ENCODE measurements at regions not wholly inside any gene's neighbourhood (a gene's known extent, or its start where the extent isn't known, plus 50 kb on each side); places are given as distances from the start of the nearest gene placed in this dataset.

DNA sequence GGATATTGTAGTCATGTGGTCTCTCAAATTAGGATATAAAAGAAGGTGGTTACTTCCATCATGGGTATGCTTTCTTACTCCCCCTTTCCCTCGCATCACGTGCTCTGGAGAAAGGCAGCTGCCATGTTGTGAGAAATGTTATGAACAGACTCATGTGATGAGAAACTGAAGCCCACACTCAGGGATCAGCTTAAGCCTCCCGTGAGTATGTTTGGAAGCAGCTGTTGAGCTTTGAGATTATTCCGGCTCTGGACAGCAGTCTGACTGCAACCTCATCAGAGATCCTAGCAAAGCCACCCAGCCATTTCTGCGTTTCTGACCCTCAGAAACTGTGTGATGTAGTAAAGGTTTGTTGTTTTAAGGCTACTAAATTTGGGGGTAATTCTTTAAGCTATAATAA is 700.1 kb downstream of the ADCYAP1 start:
- no peaks in the 10 kb centered on the region for H3K27me3 Mint-ChIP-seq (ENCODE audit: low read depth, unreplicated experiment)
- no peaks in the 10 kb centered on the region for H4K20me1 ChIP-seq (ENCODE audit: insufficient read depth, low read length)
- H3K4me1 Mint-ChIP-seq (ENCODE audit: low read depth, unreplicated experiment): no peaks in the 10 kb centered on the region
- H2AFZ ChIP-seq (ENCODE audit: low read depth, low read length): no peak overlapping the region
- no peak for FAIRE-seq
- H3K27me3 ChIP-seq (ENCODE audit: insufficient read depth, low read length): no peaks in the 10 kb centered on the region
- TF ChIP-seq, protein P1, sequence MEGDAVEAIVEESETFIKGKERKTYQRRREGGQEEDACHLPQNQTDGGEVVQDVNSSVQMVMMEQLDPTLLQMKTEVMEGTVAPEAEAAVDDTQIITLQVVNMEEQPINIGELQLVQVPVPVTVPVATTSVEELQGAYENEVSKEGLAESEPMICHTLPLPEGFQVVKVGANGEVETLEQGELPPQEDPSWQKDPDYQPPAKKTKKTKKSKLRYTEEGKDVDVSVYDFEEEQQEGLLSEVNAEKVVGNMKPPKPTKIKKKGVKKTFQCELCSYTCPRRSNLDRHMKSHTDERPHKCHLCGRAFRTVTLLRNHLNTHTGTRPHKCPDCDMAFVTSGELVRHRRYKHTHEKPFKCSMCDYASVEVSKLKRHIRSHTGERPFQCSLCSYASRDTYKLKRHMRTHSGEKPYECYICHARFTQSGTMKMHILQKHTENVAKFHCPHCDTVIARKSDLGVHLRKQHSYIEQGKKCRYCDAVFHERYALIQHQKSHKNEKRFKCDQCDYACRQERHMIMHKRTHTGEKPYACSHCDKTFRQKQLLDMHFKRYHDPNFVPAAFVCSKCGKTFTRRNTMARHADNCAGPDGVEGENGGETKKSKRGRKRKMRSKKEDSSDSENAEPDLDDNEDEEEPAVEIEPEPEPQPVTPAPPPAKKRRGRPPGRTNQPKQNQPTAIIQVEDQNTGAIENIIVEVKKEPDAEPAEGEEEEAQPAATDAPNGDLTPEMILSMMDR (IDR thresholded peaks at IDR 0.05; ENCODE audit: insufficient read depth, low read depth, low read length): no peak
- no peak for TF ChIP-seq EZH2 (IDR thresholded peaks at IDR 0.05; ENCODE audit: insufficient read depth, low read length)
- no peaks in the 10 kb centered on the region for H3K9me3 ChIP-seq (ENCODE audit: insufficient read depth, low read depth, low read length)
- no peak overlapping the region for H3K9ac ChIP-seq (ENCODE audit: low read length)
- H3K4me3 Mint-ChIP-seq (ENCODE audit: unreplicated experiment): no peak overlapping the region
- H3K4me2 ChIP-seq (ENCODE audit: low read length): no peak overlapping the region
- no peaks in the 10 kb centered on the region for H3K9me3 Mint-ChIP-seq (ENCODE audit: unreplicated experiment)
- H3K4me1 ChIP-seq (ENCODE audit: insufficient read depth, low read length): no peaks in the 10 kb centered on the region
- H3K36me3 ChIP-seq (ENCODE audit: insufficient read depth, low read length): no peaks in the 10 kb centered on the region
- H3K4me3 ChIP-seq (ENCODE audit: insufficient read depth, low read depth, low read length): no peak overlapping the region
- H3K27ac Mint-ChIP-seq (ENCODE audit: unreplicated experiment): no peak overlapping the region
- no peak overlapping the region for H3K27ac ChIP-seq (ENCODE audit: low read depth, low read length)
- no peak for DNase-seq (ENCODE audit: low read depth)
- H3K36me3 Mint-ChIP-seq (ENCODE audit: low read depth, unreplicated experiment): no peaks in the 10 kb centered on the region
- no peaks in the 10 kb centered on the region for H3K79me2 ChIP-seq (ENCODE audit: insufficient read depth, low read length)

DNA sequence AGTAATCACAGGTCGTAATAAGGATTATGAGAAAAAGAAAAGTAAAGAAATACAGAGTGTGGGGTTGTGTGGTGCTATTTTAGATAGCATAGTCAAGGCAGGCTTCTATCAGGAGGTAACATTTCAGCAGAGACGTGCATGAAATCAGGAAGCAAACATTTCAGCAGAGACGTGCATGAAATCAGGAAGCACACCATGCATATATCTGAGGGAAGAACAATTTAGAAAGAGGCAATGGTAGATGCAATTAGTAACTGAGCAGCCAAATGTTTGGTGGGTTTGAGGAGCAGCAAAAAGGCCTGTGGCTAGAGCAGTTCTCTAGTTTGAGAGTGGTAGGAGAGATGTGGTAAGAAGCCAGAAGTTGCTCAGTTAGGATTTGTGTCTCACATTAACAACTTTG is 713.7 kb downstream of the ADCYAP1 start:
- H3K4me3 Mint-ChIP-seq (ENCODE audit: unreplicated experiment): no peak overlapping the region
- H4K20me1 ChIP-seq (ENCODE audit: insufficient read depth, low read length): no peaks in the 10 kb centered on the region
- H3K79me2 ChIP-seq (ENCODE audit: insufficient read depth, low read length): no peaks in the 10 kb centered on the region
- no peaks in the 10 kb centered on the region for H3K27me3 Mint-ChIP-seq (ENCODE audit: low read depth, unreplicated experiment)
- H3K4me1 ChIP-seq (ENCODE audit: insufficient read depth, low read length): no peaks in the 10 kb centered on the region
- DNase-seq (ENCODE audit: low read depth): no peak
- no peaks in the 10 kb centered on the region for H3K36me3 Mint-ChIP-seq (ENCODE audit: low read depth, unreplicated experiment)
- no peaks in the 10 kb centered on the region for H3K27me3 ChIP-seq (ENCODE audit: insufficient read depth, low read length)
- FAIRE-seq: no peak
- H3K4me1 Mint-ChIP-seq (ENCODE audit: low read depth, unreplicated experiment): no peaks in the 10 kb centered on the region
- H3K27ac Mint-ChIP-seq (ENCODE audit: unreplicated experiment): no peak overlapping the region
- no peaks in the 10 kb centered on the region for H3K9me3 ChIP-seq (ENCODE audit: insufficient read depth, low read depth, low read length)
- no peak overlapping the region for H3K4me3 ChIP-seq (ENCODE audit: insufficient read depth, low read depth, low read length)
- no peak overlapping the region for H3K27ac ChIP-seq (ENCODE audit: low read depth, low read length)
- H3K9me3 Mint-ChIP-seq (ENCODE audit: unreplicated experiment): no peaks in the 10 kb centered on the region
- no peak overlapping the region for H3K4me2 ChIP-seq (ENCODE audit: low read length)
- no peak overlapping the region for H2AFZ ChIP-seq (ENCODE audit: low read depth, low read length)
- no peak overlapping the region for H3K9ac ChIP-seq (ENCODE audit: low read length)
- no peak for TF ChIP-seq EZH2 (IDR thresholded peaks at IDR 0.05; ENCODE audit: insufficient read depth, low read length)
- TF ChIP-seq, protein P1 (IDR thresholded peaks at IDR 0.05; ENCODE audit: insufficient read depth, low read depth, low read length): no peak
- no peaks in the 10 kb centered on the region for H3K36me3 ChIP-seq (ENCODE audit: insufficient read depth, low read length)

DNA sequence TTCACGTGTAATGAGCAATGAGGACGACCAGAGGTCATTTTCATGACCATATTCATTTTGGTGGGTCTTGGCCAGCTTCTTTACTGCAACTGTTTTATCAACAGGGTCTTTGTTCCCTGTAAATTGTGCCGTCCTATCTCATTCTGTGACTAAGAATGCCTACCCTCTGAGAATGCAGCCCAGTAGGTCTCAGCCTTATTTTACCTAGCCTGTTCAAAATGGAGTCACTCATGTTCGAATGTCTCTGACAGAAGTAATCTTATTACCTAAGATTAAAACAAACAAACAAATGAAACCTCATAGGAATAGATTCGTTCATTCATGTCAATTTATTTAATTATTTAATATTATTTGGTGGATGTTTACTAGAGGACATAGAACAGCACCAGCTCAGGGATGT is 714.8 kb downstream of the ADCYAP1 start:
- Histone ChIP-seq H2AFZ (ENCODE audit: low read depth, low read length) (no peak overlapping the region), H3K36me3 (ENCODE audit: insufficient read depth, low read length) (no peaks in the 10 kb centered on the region), H3K27me3 (ENCODE audit: insufficient read depth, low read length) (no peaks in the 10 kb centered on the region), H3K4me3 (ENCODE audit: insufficient read depth, low read depth, low read length) (no peak overlapping the region), H3K4me2 (ENCODE audit: low read length) (no peak overlapping the region), H3K79me2 (ENCODE audit: insufficient read depth, low read length) (no peaks in the 10 kb centered on the region), H3K27ac (ENCODE audit: low read depth, low read length) (no peak overlapping the region), H3K9me3 (ENCODE audit: insufficient read depth, low read depth, low read length) (no peaks in the 10 kb centered on the region), H3K9ac (ENCODE audit: low read length) (no peak overlapping the region), H3K4me1 (ENCODE audit: insufficient read depth, low read length) (no peaks in the 10 kb centered on the region), H4K20me1 (ENCODE audit: insufficient read depth, low read length) (no peaks in the 10 kb centered on the region)
- Mint-ChIP-seq H3K4me1 (ENCODE audit: low read depth, unreplicated experiment) (no peaks in the 10 kb centered on the region), H3K4me3 (ENCODE audit: unreplicated experiment) (no peak overlapping the region), H3K9me3 (ENCODE audit: unreplicated experiment) (no peaks in the 10 kb centered on the region), H3K27ac (ENCODE audit: unreplicated experiment) (no peak overlapping the region), H3K27me3 (ENCODE audit: low read depth, unreplicated experiment) (no peaks in the 10 kb centered on the region), H3K36me3 (ENCODE audit: low read depth, unreplicated experiment) (no peaks in the 10 kb centered on the region)
- FAIRE-seq (no peak), DNase-seq (ENCODE audit: low read depth) (no peak)
- TF ChIP-seq, protein P1 (IDR thresholded peaks at IDR 0.05; ENCODE audit: insufficient read depth, low read depth, low read length): no peak
- no peak for TF ChIP-seq EZH2 (IDR thresholded peaks at IDR 0.05; ENCODE audit: insufficient read depth, low read length)

Data from astrocyte (in vitro differentiated cells and primary cell).